HepG2 (cell line): ENCODE measurements at regions not wholly inside any gene's neighbourhood (a gene's known extent, or its start where the extent isn't known, plus 50 kb on each side); places are given as distances from the start of the nearest gene placed in this dataset.

ENCODE experiments used
- ATAC-seq: fragments of 200-7000 bp; cut with Tn5 transposase; 3 replicates; pipeline ENCODE4 v1.9.1; 2020; ENCODE audit warnings: mild to moderate bottlenecking, moderate library complexity
- BruUV-seq: library from RNA; stranded (reverse); fragments of 400-500 nt; replicated peaks from 2 replicates; lab custom pipeline; 2021; lab: Mats Ljungman, UMichigan
- CTCF ChIA-PET: fragments of 300-600 bp; formaldehyde crosslinking; extraction: SDS; loops from one replicate; lab custom pipeline; 2021; ENCODE audit warnings: low total read pairs, inconsistent platforms, low intra/inter-chr PET ratio; lab: Yijun Ruan, JAX
- POLR2A ChIA-PET: fragments of 350-600 bp; sonication (Branson Sonifier 250); formaldehyde crosslinking; loops from one replicate; lab custom pipeline; 2020; ENCODE audit warnings: antibody characterized with exemption, inconsistent platforms; lab: Yijun Ruan, JAX
- DNase-seq: peaks from one replicate; pipeline ENCODE4 v3.0.0-alpha.2; 2015; ENCODE audit warnings: low spot score
- FAIRE-seq: peaks from 3 replicates; lab custom pipeline; 2011; peaks lifted over from hg19 to GRCh38; lab: Jason Lieb, UNC
- H2AFZ ChIP-seq: one replicate; pipeline ENCODE4 v1.6.1; 2011; ENCODE audit warnings: low read length, inconsistent platforms
- H3K27ac ChIP-seq: fragments of 300-600 bp; 3 replicates; pipeline ENCODE4 v1.8.0; 2011; ENCODE audit warnings: mixed run types, mild to moderate bottlenecking, mixed read lengths, low read length, inconsistent platforms; ENCODE audit not compliant: insufficient read depth; ENCODE audit errors: extremely low read length
- H3K27me3 ChIP-seq, 2 experiments: fragments of 200-600 bp in 1 of 2; 2 replicates in 1 of 2; 3 replicates in 1 of 2; pipeline versions ENCODE4 v1.6.0 to v1.8.0; 2011; ENCODE audit warnings: low read length in 2 of 2, mild to moderate bottlenecking in 2 of 2, moderate library complexity in 2 of 2, inconsistent platforms in 1 of 2; ENCODE audit not compliant: insufficient read depth in 2 of 2, control insufficient read depth in 1 of 2
- H3K36me3 ChIP-seq, 2 experiments: fragments of 200-600 bp in 1 of 2; replicated peaks in 1 of 2; 2 replicates in 1 of 2; 3 replicates in 1 of 2; pipeline versions ENCODE4 v1.5.1 to v1.8.0; 2011; ENCODE audit warnings: low read length in 2 of 2, inconsistent platforms in 1 of 2; ENCODE audit not compliant: insufficient read depth in 2 of 2, control insufficient read depth in 1 of 2
- H3K4me1 ChIP-seq: 2 replicates; pipeline ENCODE4 v1.5.1; 2012; ENCODE audit warnings: low read length, inconsistent platforms; ENCODE audit not compliant: insufficient read depth
- H3K4me2 ChIP-seq: 2 replicates; pipeline ENCODE4 v1.6.0; 2011; ENCODE audit warnings: low read depth, low read length, inconsistent platforms
- H3K4me3 ChIP-seq, 3 experiments: fragments of 200-600 bp in 1 of 3; sonication (generic), shearing (Covaris generic) in 1 of 3; replicated peaks in 1 of 3; 2 replicates each; pipeline ENCODE4 v1.5.1; 2011 to 2016; ENCODE audit warnings: low read length in 3 of 3, inconsistent platforms in 2 of 3, low read depth in 2 of 3, mild to moderate bottlenecking in 2 of 3, control low read depth in 1 of 3, mixed read lengths in 1 of 3; ENCODE audit not compliant: insufficient read depth in 1 of 3
- H3K79me2 ChIP-seq: one replicate; pipeline ENCODE4 v1.6.1; 2011; ENCODE audit warnings: low read length, inconsistent platforms; ENCODE audit not compliant: insufficient read depth
- H3K9ac ChIP-seq: 2 replicates; pipeline ENCODE4 v1.6.0; 2011; ENCODE audit warnings: mild to moderate bottlenecking, low read depth, low read length, inconsistent platforms; ENCODE audit not compliant: insufficient read depth
- H3K9me3 ChIP-seq: 2 replicates; pipeline ENCODE4 v1.5.1; 2012; ENCODE audit warnings: mild to moderate bottlenecking, low read length
- H4K20me1 ChIP-seq: 2 replicates; pipeline ENCODE4 v1.6.0; 2011; ENCODE audit warnings: inconsistent platforms, mild to moderate bottlenecking, low read length, moderate library complexity; ENCODE audit not compliant: insufficient read depth
- BRF2 ChIP-seq: sonication (generic); formaldehyde crosslinking; IDR thresholded peaks from 2 replicates; pipeline ENCODE4 v1.8.1; 2022; ENCODE audit warnings: mild to moderate bottlenecking, missing genetic modification reagents
- CREM ChIP-seq, 2 experiments: sonication (generic) in 1 of 2; formaldehyde crosslinking in 1 of 2; IDR thresholded peaks; 2 replicates each; pipeline versions ENCODE4 v1.4.0 to v1.6.1; 2016 to 2020; ENCODE audit warnings: antibody characterized with exemption in 1 of 2, mild to moderate bottlenecking in 1 of 2, missing genetic modification reagents in 1 of 2
- DMAP1 ChIP-seq: IDR thresholded peaks from 2 replicates; pipeline ENCODE4 v1.6.1; 2016
- MXI1 ChIP-seq: IDR thresholded peaks from 3 replicates; pipeline ENCODE4 v1.6.1; 2012; ENCODE audit warnings: low read depth, low read length, inconsistent platforms, borderline replicate concordance
- NR3C1 ChIP-seq: sonication (generic); formaldehyde crosslinking; IDR thresholded peaks from 2 replicates; pipeline ENCODE4 v1.4.0; 2020; ENCODE audit warnings: missing genetic modification reagents
- POLR2A ChIP-seq, 2 experiments: IDR thresholded peaks; 2 replicates each; pipeline ENCODE4 v1.6.1; 2011; ENCODE audit warnings: low read depth in 2 of 2, low read length in 2 of 2, mild to moderate bottlenecking in 1 of 2, moderate library complexity in 1 of 2; ENCODE audit not compliant: insufficient read depth in 1 of 2
- RFX3 ChIP-seq: IDR thresholded peaks from 2 replicates; pipeline ENCODE4 v1.6.1; 2016; ENCODE audit warnings: missing biosample characterization, missing genetic modification reagents
- THAP11 ChIP-seq: IDR thresholded peaks from 2 replicates; pipeline ENCODE4 v1.6.1; 2016; ENCODE audit warnings: missing biosample characterization, missing genetic modification reagents
- ZBTB1 ChIP-seq: sonication (generic); formaldehyde crosslinking; IDR thresholded peaks from 2 replicates; pipeline ENCODE4 v1.4.0; 2020; ENCODE audit warnings: missing genetic modification reagents, borderline replicate concordance
- ZFP41 ChIP-seq: sonication (generic); formaldehyde crosslinking; IDR thresholded peaks from 2 replicates; pipeline ENCODE4 v1.4.0; 2020; ENCODE audit warnings: mild to moderate bottlenecking, missing genetic modification reagents, borderline replicate concordance
- ZNF776 ChIP-seq: sonication (generic); formaldehyde crosslinking; IDR thresholded peaks from 2 replicates; pipeline ENCODE4 v1.4.0; 2020; ENCODE audit warnings: mild to moderate bottlenecking, missing genetic modification reagents
- WGBS: methylation state at CpG from one replicate; pipeline ENCODE4 v1.1.6; 2017; ENCODE audit warnings: low lambda C conversion rate; 5-methylcytosine and 5-hydroxymethylcytosine counted together
- in situ Hi-C: cut with HindIII; loops from 2 replicates; pipeline ENCODE4 v1.10.0; 2017; ENCODE audit warnings: low pct_unique_long_range_greater_than_20kb; ENCODE audit not compliant: extremely low pct_ligation_motif_present
- intact Hi-C: fragments of 100-400 bp; cut with micrococcal nuclease; formaldehyde crosslinking; loops from one replicate; pipeline ENCODE4 v1.10.0; 2022; ENCODE audit not compliant: unreplicated experiment
- TF ChIP-seq, protein P1 (sequence below): sonication (generic); formaldehyde crosslinking; IDR thresholded peaks from 2 replicates; pipeline ENCODE4 v1.5.0; 2020; ENCODE audit warnings: missing genetic modification reagents

GRCh38 chr12:58647495-58647894, 272.8 kb downstream of the LRIG3 start:
- Histone ChIP-seq H3K4me3 (no peak overlapping the region), H3K27ac (no peak overlapping the region), H3K9ac (no peak overlapping the region), H3K36me3 (no peaks in the 10 kb centered on the region), H3K27me3 (no peaks in the 10 kb centered on the region; a peak in 1 of 5 replicates), H3K4me1 (no peaks in the 10 kb centered on the region), H3K9me3 (no peaks in the 10 kb centered on the region), H3K79me2 (no peaks in the 10 kb centered on the region), H2AFZ (no peak overlapping the region), H3K4me2 (no peak overlapping the region), H4K20me1 (no peaks in the 10 kb centered on the region)
- no peak for DNase-seq
- ChIA-PET CTCF (no interaction called here), POLR2A (no interaction called here)
- no peak for ATAC-seq
- no TSS peak for BruUV-seq
- no peak for FAIRE-seq
- in situ Hi-C loops (no loop called here), intact Hi-C loops (no loop called here)
- TF ChIP-seq BRF2 (CRISPR knock-in tag) (no peak), RFX3 (no peak), POLR2A (IDR thresholded peaks at IDR 0.05; ENCODE audit: insufficient read depth in 1 of 2, low read depth in 2 of 2, low read length in 2 of 2) (no peak), NR3C1 (CRISPR knock-in tag) (no peak), ZBTB1 (CRISPR knock-in tag) (no peak), THAP11 (CRISPR knock-in tag) (no peak), MXI1 (no peak)
- 0% methylated on average over 3 of the region's 3 CpGs for WGBS

DNA sequence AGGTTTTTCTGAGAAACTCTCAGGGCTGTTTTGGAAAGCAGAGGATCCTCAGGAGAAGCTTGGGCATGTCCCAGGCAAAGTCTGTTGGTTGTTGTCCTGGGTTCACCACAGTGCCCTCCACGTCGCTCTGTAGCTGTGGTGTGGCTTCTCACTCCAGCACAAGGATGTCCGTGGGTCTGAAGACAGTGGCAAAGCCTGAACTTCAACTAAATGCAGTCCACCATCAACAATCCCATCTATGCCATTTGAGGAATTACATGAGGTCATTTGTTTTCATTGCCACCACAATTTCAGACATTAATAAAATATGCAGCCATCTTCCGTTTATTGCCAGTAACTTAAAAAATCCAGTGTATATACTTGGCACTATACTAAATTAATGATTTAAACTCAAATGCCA, 272.1 kb downstream of the LRIG3 start:
- Histone ChIP-seq H3K4me3 (no peak overlapping the region), H2AFZ (no peak overlapping the region), H3K4me2 (no peak overlapping the region), H3K9me3 (no peaks in the 10 kb centered on the region), H3K79me2 (no peaks in the 10 kb centered on the region), H4K20me1 (no peaks in the 10 kb centered on the region), H3K36me3 (no peaks in the 10 kb centered on the region), H3K27me3 (no peaks in the 10 kb centered on the region; a peak in 1 of 5 replicates), H3K27ac (no peak overlapping the region), H3K9ac (no peak overlapping the region), H3K4me1 (no peaks in the 10 kb centered on the region)
- FAIRE-seq (no peak), ATAC-seq (no peak), DNase-seq (no peak)
- TF ChIP-seq DMAP1 (CRISPR knock-in tag) = no peak
- TF ChIP-seq ZNF776 = no peak
- TF ChIP-seq, protein P1, sequence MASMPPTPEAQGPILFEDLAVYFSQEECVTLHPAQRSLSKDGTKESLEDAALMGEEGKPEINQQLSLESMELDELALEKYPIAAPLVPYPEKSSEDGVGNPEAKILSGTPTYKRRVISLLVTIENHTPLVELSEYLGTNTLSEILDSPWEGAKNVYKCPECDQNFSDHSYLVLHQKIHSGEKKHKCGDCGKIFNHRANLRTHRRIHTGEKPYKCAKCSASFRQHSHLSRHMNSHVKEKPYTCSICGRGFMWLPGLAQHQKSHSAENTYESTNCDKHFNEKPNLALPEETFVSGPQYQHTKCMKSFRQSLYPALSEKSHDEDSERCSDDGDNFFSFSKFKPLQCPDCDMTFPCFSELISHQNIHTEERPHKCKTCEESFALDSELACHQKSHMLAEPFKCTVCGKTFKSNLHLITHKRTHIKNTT (CRISPR knock-in tag) = no peak
- no peak for TF ChIP-seq CREM (IDR thresholded peaks at IDR 0.05)
- no peak for TF ChIP-seq CREM (CRISPR knock-in tag; IDR thresholded peaks at IDR 0.05)
- no peak for TF ChIP-seq ZFP41 (CRISPR knock-in tag)
- no TSS peak for BruUV-seq
- ChIA-PET POLR2A (no interaction called here), CTCF (no interaction called here)
- in situ Hi-C loops (no loop called here), intact Hi-C loops (no loop called here)
- WGBS = 15% methylated on average over 2 of the region's 4 CpGs
